Heart left ventricle (tissue), 13 donors: ENCODE measurements at regions not wholly inside any gene's neighbourhood (a gene's known extent, or its start where the extent isn't known, plus 50 kb on each side); places are given as distances from the start of the nearest gene placed in this dataset.

Source experiments
- CTCF ChIP-seq, 12 donors: fragments of 200-600 bp; sonication (generic) in 4 of 12; IDR thresholded peaks; one replicate each; pipeline versions ENCODE4 v1.5.0 to v1.8.0; 2018 to 2022; ENCODE audit warnings: antibody characterized with exemption in 12 of 12, mild to moderate bottlenecking in 5 of 12
- POLR2A ChIP-seq, 2 donors: fragments of 450-650 bp; IDR thresholded peaks; one replicate each; pipeline ENCODE4 v1.6.1; 2017; ENCODE audit warnings: antibody characterized with exemption in 2 of 2, mild to moderate bottlenecking in 2 of 2, moderate library complexity in 2 of 2
- donor health status: ischemic (EF 13 %, LVEDD 7.1; RV severe dilation, severe dysfunction).
- donor health status: DM: no; HTN: yes; CAD: no.
- donor health status: DM: no; HTN: no; CAD: no.
- donor health status: ischemic (EF 25% LVEDD 6.9; RV normal size, moderate dysfunction).
- donor health status: ischemic (EF 25% LVEDD 5.7; RV mildly dilated, moderate dysfunction).
- donor health status: ischemic (EF 35%, LVEDD 5.7; RV mildly dilated, moderate dysfunction).
- donor health status: nonischemic (EF 11% LVEDD 7.7; RV severe dilation, severe dysfunction).
- donor health status: DM: yes; HTN: yes; CAD: no.
- donor health status: PGD.
- donor health status: ischemic (EF 29% LVEDD 5.4; RV normal size, mild dysfunction).
- donor health status: nonischemic (EF 23%, LVEDD 6.1; RV moderate dilation, normal function).

DNA sequence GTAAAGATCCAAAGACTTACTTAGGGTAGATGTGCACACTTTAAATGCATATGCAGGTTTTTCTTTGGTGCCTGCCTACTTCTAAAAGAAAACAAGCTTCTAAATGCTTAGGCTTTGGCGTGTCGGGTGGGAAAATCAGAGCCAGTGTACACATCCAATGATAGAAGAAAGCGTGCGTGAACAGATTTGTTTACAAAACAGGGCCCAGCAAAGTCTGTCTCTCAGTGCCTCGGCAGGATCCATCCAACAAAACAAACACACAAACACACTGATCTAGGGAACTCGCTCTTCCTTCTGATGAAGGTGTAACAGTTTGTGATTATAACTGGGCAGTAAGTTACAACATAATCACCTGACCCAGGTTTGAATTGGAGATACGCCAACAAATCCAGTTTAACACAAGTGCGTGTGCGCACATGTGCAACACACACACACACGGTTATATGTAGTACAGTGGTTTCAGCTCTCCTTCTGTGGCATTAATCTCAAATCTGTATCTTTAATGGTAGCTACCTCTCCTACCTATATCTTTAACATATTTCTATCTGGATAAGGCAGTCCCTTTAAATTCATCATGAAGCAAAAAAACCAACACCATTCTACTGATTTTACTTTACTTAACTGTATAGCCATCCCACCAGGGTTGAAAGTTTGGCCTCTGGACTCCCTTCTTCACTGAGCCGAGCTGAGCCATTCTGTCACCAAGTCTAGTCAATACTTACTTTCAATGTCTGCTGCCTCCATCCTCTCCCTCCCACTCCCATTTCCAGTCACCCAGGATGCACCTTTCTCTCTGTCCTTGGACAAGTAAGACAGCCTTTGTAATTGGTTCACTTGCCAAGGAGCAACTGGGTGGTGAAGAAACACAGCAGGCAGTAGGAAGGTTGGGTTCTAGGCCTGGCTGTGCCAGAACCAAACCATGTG is 184.4 kb upstream of the KLF14 start:
- TF ChIP-seq POLR2A (IDR thresholded peaks at IDR 0.05) (no peak), CTCF (IDR thresholded peaks at IDR 0.05) (no peak)
